Testis (tissue), 2 donors: ENCODE measurements at regions not wholly inside any gene's neighbourhood (a gene's known extent, or its start where the extent isn't known, plus 50 kb on each side); places are given as distances from the start of the nearest gene placed in this dataset.

Experiments used
- DNase-seq: peaks from one replicate; pipeline ENCODE4 v3.0.0-alpha.2; 2019
- H3K27ac ChIP-seq, 2 donors: fragments of 200-600 bp; sonication (generic); one replicate each; pipeline ENCODE4 v1.5.1; 2019
- H3K27me3 ChIP-seq: fragments of 200-600 bp; sonication (generic); one replicate; pipeline ENCODE4 v1.5.1; 2019
- H3K36me3 ChIP-seq: fragments of 200-600 bp; sonication (generic); one replicate; pipeline ENCODE4 v1.5.1; 2017; ENCODE audit warnings: low read depth; ENCODE audit errors: missing control alignments
- H3K4me1 ChIP-seq: fragments of 200-600 bp; sonication (generic); one replicate; pipeline ENCODE4 v1.5.1; 2019
- H3K4me3 ChIP-seq, 2 donors: fragments of 200-600 bp; sonication (generic); one replicate each; pipeline ENCODE4 v1.5.1; 2017 to 2019
- H3K9me3 ChIP-seq: fragments of 200-600 bp; sonication (generic); one replicate; pipeline ENCODE4 v1.5.1; 2017
- CTCF ChIP-seq, 3 experiments: fragments of 450-650 bp in 2 of 3; fragments of 200-600 bp in 1 of 3; sonication (generic) in 1 of 3; IDR thresholded peaks; one replicate each; pipeline ENCODE4 v1.5.1; 2016 to 2019; ENCODE audit warnings: antibody characterized with exemption in 3 of 3, mild to moderate bottlenecking in 2 of 3, moderate library complexity in 1 of 3
- POLR2A ChIP-seq: fragments of 450-650 bp; IDR thresholded peaks from one replicate; pipeline ENCODE4 v1.6.1; 2017; ENCODE audit warnings: antibody characterized with exemption, mild to moderate bottlenecking, moderate library complexity
- WGBS, 2 donors: methylation state at CpG; one replicate each; pipeline ENCODE4 v1.1.5; 2018; 5-methylcytosine and 5-hydroxymethylcytosine counted together
- intact Hi-C: fragments of 100-400 bp; cut with DNase I; formaldehyde crosslinking; loops from one replicate; pipeline ENCODE4 v1.15.1; 2023; ENCODE audit warnings: low total_unique reads

- Histone ChIP-seq H3K27ac (peak overlapping the region; percentile 48 to 68), H3K36me3 (no peaks in the 10 kb centered on the region), H3K4me1 (peaks cover 7% of the 10 kb centered on the region), H3K27me3 (no peaks in the 10 kb centered on the region), H3K9me3 (no peaks in the 10 kb centered on the region), H3K4me3 (no peak overlapping the region)
- whole genome bisulfite sequencing, 2 donors: 66 to 79% methylated on average over 6 of the region's 6 CpGs
- intact Hi-C loops: no loop called here
- DNase-seq: no peak
- TF ChIP-seq CTCF (IDR thresholded peaks at IDR 0.05) (no peak), POLR2A (no peak)
Observed at GRCh38 chr6:120498711-120499110, 835.6 kb downstream of the TBC1D32 start.

- no peaks in the 10 kb centered on the region for H3K9me3 ChIP-seq
- 16 to 22% methylated on average over 1 of the region's 1 CpG for WGBS, 2 donors
- peaks cover 7% of the 10 kb centered on the region for H3K4me1 ChIP-seq
- no peak for DNase-seq
- no peaks in the 10 kb centered on the region for H3K27me3 ChIP-seq
- H3K27ac ChIP-seq: no peak overlapping the region
- intact Hi-C loops: no loop called here
- H3K36me3 ChIP-seq: no peaks in the 10 kb centered on the region
- TF ChIP-seq POLR2A (no peak), CTCF (IDR thresholded peaks at IDR 0.05) (no peak)
- no peak overlapping the region for H3K4me3 ChIP-seq
Observed at GRCh38 chr6:120496661-120497060, 837.6 kb downstream of the TBC1D32 start.

GRCh38 chr6:120493505-120493904 lies 840.8 kb downstream of the TBC1D32 start:
- TF ChIP-seq CTCF (IDR thresholded peaks at IDR 0.05) (no peak), POLR2A (no peak)
- no peak overlapping the region for H3K4me3 ChIP-seq
- H3K27ac ChIP-seq: no peak overlapping the region
- H3K36me3 ChIP-seq: no peaks in the 10 kb centered on the region
- intact Hi-C loops: no loop called here
- no peaks in the 10 kb centered on the region for H3K27me3 ChIP-seq
- H3K9me3 ChIP-seq: no peaks in the 10 kb centered on the region
- no peak for DNase-seq
- H3K4me1 ChIP-seq: peaks cover 2% of the 10 kb centered on the region

- no peaks in the 10 kb centered on the region for H3K27me3 ChIP-seq
- 84 to 88% methylated on average over 2 of the region's 2 CpGs for WGBS, 2 donors
- no peak overlapping the region for H3K27ac ChIP-seq
- no peak overlapping the region for H3K4me3 ChIP-seq
- no peaks in the 10 kb centered on the region for H3K36me3 ChIP-seq
- TF ChIP-seq CTCF (IDR thresholded peaks at IDR 0.05): no peak
- no peak for TF ChIP-seq POLR2A
- no peaks in the 10 kb centered on the region for H3K9me3 ChIP-seq
- H3K4me1 ChIP-seq: no peaks in the 10 kb centered on the region
- no peak for DNase-seq
- intact Hi-C loops: no loop called here
Observed at GRCh38 chr6:120489941-120490340, 844.3 kb downstream of the TBC1D32 start.

GRCh38 chr6:120484146-120484545 lies 850.1 kb downstream of the TBC1D32 start:
- WGBS, 2 donors: 85 to 94% methylated on average over 2 of the region's 2 CpGs
- intact Hi-C loops: no loop called here
- TF ChIP-seq CTCF (IDR thresholded peaks at IDR 0.05) (no peak), POLR2A (no peak)
- Histone ChIP-seq H3K4me3 (no peak overlapping the region), H3K4me1 (no peaks in the 10 kb centered on the region), H3K27ac (no peak overlapping the region), H3K9me3 (no peaks in the 10 kb centered on the region), H3K36me3 (no peaks in the 10 kb centered on the region), H3K27me3 (no peaks in the 10 kb centered on the region)
- no peak for DNase-seq
